Stimulated activated CD4-positive, alpha-beta T cell treated with anti-CD3 and anti-CD28 coated beads, Interleukin-1b, Interleukin-23, amount 100 ng/mL, for 4 hours (primary cell): ENCODE measurements at regions not wholly inside any gene's neighbourhood (a gene's known extent, or its start where the extent isn't known, plus 50 kb on each side); places are given as distances from the start of the nearest gene placed in this dataset.
"Not testable (repeated sequence)": the region's sequence is repeated elsewhere in the genome, so short reads cannot be mapped to it uniquely, and the experiment has no call there.

ENCODE experiments used
- DNase-seq, 2 donors: peaks; one replicate each; pipeline ENCODE4 v3.0.0-alpha.2; 2020; ENCODE audit warnings: low read depth in 2 of 2

DNA sequence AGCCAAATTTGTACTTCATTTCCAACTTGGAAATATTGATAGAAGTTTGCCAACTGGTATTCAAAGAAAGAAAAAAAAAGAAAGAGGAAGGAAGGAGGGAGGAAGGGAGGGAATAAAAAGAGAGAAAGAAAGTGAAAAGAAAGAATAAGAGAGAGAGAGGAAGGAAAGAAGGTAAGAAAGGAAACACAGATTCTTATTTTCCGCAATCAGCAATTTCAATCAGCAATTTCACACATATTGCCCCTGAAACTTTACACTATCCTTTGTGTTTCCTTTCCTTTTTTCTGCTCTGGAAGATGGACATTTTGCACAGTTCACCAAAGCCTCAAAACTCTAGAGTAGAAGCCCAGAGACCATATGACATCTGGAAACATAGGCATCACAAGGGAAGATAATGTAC, 888.1 kb downstream of the REEP3 start:
- DNase-seq: no peak

DNA sequence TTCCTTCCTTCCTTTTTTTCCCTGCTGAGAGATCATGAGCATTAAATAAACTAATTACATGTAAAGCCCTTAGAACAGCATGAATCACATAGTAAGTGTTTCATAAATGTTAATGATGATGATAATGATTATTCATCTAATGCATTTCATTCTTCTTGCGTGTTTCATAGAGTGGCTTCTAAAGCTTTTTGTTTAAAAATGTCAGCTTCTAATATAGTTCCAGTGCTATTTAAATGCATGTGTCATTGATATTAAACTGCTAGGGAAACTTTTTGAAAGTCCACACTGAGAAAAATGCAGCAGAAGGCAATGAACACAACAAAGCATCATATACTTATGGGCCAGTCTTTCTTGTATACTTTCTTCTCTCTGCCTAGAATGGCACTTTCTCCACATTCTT, 894.8 kb downstream of the REEP3 start:
- DNase-seq: no peak

DNA sequence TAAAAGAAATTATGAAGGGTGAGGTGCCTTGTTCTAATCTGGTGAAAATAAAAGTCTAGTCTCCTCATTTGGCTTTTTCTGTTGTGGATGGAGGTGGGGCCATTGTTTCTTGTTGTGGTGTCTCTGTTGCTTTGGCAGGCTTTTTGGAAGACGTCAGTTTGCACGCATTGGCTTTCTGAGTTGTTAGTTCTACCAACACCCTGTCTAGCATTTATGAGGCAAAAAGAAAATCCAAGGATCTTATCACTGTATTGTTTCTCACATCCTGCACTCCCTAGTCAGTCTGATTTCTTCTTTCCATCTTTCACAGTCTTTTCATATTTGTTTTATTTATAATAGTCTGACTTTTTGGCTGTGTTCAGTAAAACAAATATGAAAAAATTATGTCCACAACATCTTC, 898.3 kb downstream of the REEP3 start:
- DNase-seq: no peak

DNA sequence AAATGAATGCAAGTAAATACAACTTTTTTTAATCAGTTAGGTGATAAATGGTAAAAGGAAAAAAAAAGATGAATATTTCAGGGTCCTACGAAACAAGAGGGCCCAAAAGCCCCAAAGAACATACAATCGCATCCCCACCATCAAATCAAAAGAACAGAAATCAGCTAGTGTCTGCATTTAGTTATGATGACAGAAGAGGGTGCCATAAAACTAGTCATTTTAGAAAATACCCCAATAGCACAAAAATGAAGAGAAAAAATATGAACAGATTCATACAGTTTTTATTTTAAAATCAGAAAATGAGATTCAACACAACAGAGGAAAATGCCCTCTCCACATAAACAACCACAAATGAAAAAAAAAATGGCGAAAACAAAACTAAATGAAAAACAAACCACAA, 905.5 kb downstream of the REEP3 start:
- no peak for DNase-seq

DNA sequence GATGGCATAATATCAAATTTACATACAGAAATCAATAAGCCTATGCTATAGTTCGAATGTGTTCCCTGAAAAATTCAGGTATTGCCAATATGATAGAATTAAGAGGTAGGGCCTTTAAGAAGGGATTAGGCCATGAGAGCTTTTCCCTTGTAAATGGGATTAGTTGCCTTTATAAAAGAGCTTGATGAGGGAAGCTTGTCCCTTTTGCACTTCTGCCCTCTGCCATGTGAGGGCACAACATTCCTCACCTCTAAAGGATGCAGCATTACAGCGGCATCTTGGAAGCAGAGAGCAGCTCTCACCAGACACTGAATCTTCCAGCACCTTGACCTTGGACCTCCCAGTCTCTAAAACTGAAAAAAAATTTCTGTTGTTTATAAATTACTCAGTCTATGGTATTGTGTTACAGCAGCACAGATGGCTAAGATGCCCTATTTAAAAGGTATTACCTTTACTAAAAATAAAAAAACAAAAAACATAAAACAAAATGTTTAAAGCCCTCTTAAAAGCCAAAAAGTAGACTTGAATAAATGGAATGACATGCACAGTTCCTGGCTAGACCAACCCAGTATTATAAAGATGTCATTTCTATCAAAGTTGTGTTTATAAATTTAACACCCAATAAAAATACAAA, 909.6 kb downstream of the REEP3 start:
- DNase-seq: no peak

DNA sequence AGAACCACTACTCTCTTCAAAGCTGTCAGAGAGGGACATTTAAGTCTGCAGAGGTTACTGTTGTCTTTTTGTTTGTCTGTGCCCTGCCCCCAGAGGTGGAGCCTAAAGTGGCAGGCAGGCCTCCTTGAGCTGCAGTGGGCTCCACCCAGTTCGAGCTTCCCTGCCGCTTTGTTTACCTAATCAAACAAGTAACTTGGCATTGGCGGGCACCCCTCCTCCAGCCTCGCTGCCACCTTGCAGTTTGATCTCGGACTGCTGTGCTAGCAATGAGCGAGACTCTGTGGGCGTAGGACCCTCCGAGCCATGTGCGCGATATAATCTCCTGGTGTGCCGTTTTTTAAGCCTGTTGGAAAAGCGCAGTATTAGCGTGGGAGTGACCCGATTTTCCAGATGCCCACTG, 920.7 kb downstream of the REEP3 start:
- not testable (repeated sequence) for DNase-seq

DNA sequence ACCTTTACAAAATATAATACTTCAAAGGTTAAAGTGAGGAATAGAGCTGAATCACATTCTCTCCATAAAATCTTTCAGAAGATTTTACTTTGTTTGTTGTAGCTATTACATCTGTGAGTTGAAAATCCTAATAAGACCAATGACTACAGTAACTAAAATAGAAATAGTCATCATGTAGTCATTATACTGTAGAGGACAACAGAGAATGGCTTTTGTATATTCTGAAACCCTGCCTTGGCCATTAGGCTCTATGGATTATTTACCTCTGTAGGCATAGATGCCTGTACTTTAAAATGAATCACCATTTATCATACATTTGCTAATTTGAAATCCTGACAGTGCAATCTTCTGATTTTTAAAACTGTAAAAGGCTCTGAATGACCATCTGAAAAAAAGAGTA, 923.0 kb downstream of the REEP3 start:
- no peak for DNase-seq

DNA sequence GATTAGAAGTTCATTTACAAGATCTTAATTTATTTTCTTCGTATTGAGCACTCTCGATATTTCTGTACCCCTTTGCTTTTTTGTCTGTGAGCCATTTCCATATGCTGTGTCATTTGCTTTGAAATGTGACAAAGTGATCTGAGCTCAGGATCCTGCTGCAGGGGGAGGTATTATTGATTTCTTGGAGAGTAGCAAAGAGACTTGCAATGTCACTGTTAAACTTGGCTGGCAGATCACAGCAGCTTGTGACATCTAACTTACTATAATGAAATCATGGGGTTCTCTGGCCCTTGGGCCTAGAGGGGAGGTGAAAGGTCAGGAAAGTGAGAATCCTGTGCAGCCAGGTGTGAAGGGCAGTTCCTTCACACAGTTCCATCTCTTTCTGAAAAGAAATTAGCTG, 923.4 kb downstream of the REEP3 start:
- DNase-seq: no peak

DNA sequence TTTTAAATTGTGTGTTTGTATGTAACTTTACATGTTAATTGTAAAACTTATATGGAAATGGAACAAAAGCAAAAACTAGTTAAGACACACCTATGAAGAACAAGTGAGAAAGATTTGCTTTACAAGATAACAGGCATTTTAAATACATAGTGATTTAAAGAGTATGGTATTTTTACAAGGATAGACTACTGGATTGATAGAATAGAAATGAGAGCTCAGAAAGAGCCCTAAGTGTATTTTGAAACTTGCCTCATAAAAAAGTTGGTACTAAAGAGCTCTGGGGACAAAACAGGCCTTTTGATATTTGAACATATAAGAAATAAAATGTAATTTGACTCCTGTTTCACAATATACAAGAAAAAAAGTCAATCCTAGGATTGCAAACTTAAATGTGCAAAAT, 928.4 kb downstream of the REEP3 start:
- DNase-seq: no peak

DNA sequence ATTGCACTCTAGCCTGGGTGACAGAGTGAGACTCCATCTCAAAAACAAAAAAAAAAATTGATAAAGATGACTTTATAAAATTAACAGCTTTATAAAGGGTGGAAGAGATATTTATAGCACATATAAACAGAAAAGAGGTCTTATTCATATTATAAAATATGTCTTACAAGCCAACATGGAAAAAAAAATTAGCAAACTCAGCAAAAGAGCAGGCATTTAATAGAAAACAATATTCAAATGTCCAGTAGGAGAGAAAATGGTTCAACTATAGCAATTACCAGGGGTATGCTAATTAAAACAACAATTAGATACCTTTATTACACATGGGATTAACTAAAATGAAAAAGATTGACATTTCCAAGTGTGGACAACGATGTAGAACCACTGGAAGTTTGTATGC, 929.1 kb downstream of the REEP3 start:
- no peak for DNase-seq

DNA sequence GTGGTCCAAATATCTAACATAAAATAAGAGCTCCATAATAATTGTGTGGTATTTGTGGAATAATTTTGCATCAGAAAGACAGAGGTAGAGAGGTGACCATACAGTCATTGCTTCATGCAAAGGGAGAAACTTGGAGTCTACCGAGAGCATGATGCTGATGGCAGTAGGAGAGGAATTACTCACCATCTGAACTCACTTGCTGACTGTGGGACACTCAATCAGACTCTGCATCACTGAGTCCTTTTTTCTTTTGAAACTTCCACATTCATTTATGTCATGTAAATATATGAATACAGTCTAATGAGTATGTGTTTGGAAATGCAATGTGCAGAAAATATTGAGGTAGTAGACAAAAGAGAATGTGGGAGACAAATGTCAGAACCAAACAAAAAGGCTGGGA, 933.8 kb downstream of the REEP3 start:
- DNase-seq: no peak

DNA sequence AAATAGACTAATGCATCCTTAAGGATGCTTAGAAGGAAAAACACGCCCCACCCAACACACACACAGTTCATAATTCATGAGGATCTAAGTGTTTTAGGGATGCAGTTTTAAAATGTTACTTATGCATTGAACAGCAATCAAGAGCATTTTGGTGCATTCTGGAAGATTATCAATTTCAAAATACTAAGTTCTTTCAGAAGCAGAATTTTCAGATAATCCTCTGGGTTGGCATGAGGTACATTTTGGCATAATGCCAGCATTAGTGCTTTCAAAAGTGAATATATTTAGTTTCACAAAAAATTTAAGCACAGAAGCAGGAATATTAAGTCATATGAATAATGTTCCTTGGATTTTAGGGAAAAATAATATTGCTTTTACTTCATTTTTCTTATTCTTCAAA, 937.1 kb downstream of the REEP3 start:
- DNase-seq: no peak

DNA sequence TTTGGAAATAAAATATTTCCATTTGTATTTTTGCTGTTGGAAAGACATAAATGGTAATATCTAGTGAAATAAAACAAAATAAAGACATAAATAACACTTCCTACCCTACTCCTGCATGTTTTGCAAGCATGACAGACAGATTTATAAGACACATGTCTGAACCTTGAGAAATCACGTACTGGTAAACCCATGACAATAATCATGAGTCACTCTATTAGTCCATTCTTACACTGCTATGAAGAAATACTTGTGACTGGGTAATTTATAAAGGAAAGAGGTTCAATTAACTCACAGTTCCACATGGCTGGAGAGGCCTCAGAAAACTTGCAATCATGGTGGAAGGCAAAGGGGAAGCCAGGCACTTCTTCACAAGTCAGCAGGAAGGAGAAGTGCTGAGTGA, 942.2 kb downstream of the REEP3 start:
- no peak for DNase-seq

DNA sequence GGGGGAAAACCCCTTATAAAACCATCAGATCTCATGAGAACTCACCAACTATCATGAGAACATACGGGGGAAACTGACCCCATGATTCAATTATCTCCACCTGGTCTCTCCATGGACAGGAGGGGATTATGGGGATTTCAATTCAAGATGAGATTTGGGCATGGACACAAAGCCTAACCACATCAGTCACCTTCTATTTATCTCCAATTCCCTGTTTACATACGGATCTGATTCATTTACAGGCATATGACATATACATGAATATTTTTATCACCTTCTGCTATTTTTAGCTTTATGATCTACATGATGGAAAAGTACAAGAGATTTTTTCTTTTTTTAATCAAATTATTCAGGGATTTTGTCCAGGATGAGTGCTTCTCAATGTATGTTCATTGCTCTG, 944.5 kb downstream of the REEP3 start:
- no peak for DNase-seq

DNA sequence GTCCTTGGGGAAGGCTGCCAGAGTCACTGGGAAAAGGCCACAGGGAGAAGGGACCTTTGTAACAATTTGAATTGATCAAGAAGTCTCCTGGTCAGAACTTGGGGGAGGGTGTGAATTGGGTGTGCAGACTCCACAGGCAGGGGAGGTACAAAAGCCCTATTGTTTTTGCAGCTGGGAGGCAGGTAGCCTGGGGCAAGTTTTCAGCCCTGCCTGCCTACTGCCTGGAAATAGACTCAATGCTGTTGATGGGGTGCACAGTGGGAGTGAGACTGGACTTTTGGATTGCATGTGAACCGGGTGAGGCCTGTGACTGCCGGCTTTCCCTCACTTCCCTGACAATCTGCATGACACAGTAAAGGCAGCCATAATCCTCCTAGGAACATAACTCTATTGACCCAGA, 947.0 kb downstream of the REEP3 start:
- DNase-seq: no peak

DNA sequence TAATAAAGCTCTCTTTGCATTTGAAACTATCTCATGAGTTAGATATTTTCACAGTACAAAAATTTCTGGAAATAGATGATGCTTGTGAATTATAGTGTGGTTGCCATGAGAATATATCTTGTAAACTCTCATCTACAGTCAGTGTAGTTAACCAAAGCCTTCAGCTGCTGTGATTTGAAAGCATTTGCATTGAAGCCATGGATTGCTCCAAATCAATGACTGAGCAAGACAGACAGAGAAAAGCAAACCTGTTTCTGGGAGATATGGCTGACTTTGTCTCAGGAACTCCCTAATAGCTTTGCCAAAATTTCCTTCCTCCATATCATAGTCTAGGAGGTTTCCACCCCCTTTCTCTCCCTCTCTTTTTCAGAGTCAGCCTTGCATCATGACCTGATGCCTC, 955.3 kb downstream of the REEP3 start:
- no peak for DNase-seq

DNA sequence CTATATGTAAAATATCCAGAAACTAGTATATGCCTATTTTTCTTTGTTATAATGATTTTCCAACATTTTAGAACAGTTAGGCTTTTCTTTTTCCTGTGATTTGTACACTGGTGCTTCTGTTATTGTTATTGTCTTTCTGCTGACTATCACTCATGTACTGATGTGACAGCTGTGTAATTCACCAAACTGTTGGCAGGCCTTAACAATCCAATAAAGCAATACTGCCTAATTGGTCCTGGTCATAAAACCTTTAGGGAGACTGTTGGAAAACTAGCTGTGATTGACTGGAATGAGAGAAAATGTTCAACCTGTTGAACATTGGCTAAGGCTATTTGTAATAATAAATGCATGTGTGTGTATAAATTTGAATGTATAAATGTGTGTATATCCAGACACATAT, 956.6 kb downstream of the REEP3 start:
- DNase-seq: no peak

DNA sequence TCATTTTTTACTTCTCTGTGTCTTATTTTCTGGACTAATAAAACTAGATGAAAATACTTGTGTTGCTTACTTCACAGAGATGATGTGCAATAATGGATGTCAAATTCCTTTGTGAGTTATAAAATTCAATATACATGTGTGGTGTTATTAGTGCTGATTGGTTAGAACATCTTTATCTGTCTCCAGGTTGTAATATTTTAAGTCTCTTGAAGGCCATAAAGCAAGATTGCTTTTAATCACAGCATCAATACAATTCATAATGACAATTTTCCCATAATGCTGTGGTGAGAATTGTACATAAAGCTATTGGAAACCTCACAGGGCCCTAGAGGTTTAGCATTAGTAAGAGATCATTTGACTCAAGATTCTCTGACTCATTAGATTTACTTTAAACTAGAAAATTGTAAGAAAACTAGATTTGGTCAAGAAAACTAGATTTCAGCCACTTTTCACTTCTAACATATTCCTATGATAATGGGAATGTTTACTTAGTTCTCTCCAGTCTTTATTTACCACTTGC, 963.7 kb downstream of the REEP3 start:
- no peak for DNase-seq

DNA sequence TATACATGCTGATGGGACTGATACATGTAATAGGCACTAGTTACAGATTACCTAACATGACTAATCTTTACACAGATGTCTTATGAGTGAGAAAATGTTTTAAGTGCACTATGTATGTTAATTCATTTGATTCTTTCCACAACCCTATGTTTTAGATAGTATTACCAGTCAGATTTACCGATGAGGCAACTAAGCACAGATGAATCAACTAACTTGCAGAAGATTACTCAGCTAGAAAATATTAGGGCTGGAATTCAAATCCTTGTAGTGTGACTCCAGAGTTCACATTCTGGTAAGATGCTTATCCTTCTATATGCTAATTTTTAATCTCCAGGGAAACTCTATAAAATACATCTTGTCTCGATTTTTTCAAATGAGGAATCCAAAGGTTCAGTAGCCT, 964.9 kb downstream of the REEP3 start:
- no peak for DNase-seq

DNA sequence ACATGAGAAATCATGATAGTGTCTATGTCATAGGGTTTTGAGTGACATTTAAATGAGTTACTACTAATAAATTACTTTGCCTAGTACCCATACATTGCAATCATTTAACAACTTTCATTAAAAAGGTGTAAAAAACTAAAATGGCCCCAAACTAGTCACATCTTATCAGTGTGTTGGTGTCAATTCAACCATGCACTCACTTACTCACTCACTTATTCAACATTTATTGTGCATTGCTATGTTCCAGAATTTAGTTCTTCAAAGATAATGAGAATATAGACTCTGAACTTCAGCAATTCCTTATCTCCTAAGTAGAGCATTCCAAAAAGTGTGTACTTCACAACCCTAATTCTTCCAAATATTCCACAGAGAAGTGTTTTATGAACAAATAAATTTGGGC, 965.7 kb downstream of the REEP3 start:
- no peak for DNase-seq

DNA sequence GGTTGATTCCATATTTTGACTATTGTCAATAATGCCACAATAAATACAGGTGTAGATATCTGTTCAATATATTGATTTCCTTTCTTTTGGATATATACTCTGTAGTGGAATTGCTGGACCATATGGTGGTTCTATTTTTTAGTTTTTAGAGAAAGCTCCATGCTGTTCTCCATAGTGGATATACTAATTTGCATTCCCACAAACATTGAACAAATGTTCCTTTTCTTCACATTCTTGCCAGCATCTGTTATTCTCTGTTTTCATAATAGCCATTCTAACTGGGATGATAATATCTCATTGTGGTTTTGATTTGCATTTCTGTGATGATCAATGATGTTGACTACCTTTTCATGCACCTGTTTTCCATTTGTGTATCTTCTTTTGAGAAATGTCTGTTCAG, 973.7 kb downstream of the REEP3 start:
- DNase-seq: no peak

DNA sequence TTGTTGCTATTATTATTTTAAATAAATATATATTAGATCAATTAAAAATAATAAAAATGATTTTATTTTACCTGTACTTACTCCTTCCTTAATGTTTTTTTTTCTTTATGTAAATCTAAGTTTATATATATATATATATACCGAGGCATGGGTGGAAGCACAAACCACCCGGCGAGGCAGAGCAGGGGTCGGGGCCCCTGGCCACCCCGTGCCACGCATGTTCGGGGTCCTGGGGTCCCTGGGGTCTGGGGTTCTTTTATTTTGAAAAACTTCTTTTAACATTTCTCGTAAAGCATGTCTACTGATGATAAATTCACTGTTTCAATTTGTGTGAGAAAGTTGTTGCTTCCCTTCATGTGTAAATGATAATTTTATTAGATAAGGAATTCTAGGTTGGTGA, 976.1 kb downstream of the REEP3 start:
- no peak for DNase-seq

DNA sequence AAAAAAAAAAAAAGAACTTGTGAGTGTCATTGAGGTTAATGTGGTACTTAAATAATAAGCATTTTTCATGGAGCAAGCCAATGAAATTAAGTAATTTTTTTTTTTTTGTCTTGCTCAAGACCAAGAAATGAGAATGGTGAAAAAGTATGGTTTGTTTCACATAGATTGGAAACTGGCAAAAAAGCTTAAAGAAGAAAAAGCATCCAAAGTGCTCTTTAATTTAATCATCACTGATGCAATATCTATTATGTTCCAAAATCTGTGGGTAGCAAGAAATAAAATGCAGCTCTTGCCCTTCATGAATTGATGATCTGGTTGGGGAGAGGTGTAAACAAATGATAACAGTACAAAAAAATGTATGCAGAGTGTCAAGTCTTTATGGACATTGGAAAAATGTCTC, 980.6 kb downstream of the REEP3 start:
- no peak for DNase-seq

DNA sequence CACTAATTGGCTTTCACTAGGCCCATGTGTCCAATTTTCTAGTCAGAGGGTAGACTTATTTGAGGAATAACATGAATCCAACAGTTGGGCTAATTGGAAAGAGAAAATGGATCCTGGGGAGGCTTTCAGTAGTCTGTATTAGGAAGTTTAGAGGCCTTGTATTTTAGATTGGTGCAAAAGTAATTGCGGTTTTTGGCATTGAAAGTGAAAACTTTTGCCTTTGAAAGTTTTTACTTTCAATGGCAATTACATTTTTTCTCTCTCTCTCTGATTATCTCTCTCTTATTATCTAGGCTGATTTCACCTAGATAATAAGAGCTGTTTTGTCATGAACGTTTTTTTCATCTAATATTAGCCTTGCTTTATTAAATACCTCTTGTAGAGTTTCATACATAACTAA, 981.7 kb downstream of the REEP3 start:
- DNase-seq: no peak
